Upper lobe of left lung (tissue), 4 donors: ENCODE measurements at regions not wholly inside any gene's neighbourhood (a gene's known extent, or its start where the extent isn't known, plus 50 kb on each side); places are given as distances from the start of the nearest gene placed in this dataset.
A peak's percentile ranks its signal among the peaks of the same experiment; 100 is the strongest.

ENCODE experiments used
- CTCF ChIP-seq, 6 experiments: fragments of 450-650 bp in 4 of 6; fragments of 200-600 bp in 2 of 6; sonication (generic) in 2 of 6; IDR thresholded peaks; one replicate each; pipeline ENCODE4 v1.5.1; 2016 to 2019; ENCODE audit warnings: antibody characterized with exemption in 6 of 6
- EP300 ChIP-seq, 4 donors: sonication (generic); formaldehyde crosslinking; IDR thresholded peaks; one replicate each; pipeline ENCODE4 v1.5.1; 2017; ENCODE audit warnings: antibody characterized with exemption in 4 of 4, control low read depth in 2 of 4
- POLR2A ChIP-seq, 4 donors: fragments of 450-650 bp; IDR thresholded peaks; one replicate each; pipeline ENCODE4 v1.5.1; 2016 to 2017; ENCODE audit warnings: antibody characterized with exemption in 4 of 4, mild to moderate bottlenecking in 2 of 4
- POLR2AphosphoS5 ChIP-seq, 2 donors: sonication (generic); formaldehyde crosslinking; IDR thresholded peaks; one replicate each; pipeline ENCODE4 v1.5.1; 2017; ENCODE audit warnings: antibody characterized with exemption in 2 of 2

GRCh38 chr5:74275171-74275992 lies 365.1 kb downstream of the ENC1 start:
- TF ChIP-seq POLR2AphosphoS5 (IDR thresholded peaks at IDR 0.05) (peak in 1 of 2 donors; percentile 17), POLR2A (IDR thresholded peaks at IDR 0.05) (no peak), CTCF (IDR thresholded peaks at IDR 0.05) (no peak), EP300 (IDR thresholded peaks at IDR 0.05) (no peak)
